Karpas-422 (cell line): ENCODE measurements at regions not wholly inside any gene's neighbourhood (a gene's known extent, or its start where the extent isn't known, plus 50 kb on each side); places are given as distances from the start of the nearest gene placed in this dataset.
"Not testable (repeated sequence)": the region's sequence is repeated elsewhere in the genome, so short reads cannot be mapped to it uniquely, and the experiment has no call there.

Source experiments
- DNase-seq: peaks from one replicate; pipeline ENCODE4 v3.0.0-alpha.2; 2015
- H2AFZ ChIP-seq: fragments of 200-600 bp; sonication (generic); 2 replicates; pipeline ENCODE4 v1.6.1; 2014; ENCODE audit warnings: antibody characterized with exemption, low read length, mixed read lengths
- H3K27ac ChIP-seq: fragments of 200-600 bp; sonication (generic); 2 replicates; pipeline ENCODE4 v1.5.1; 2014; ENCODE audit warnings: mild to moderate bottlenecking, low read length, moderate library complexity
- H3K27me3 ChIP-seq: fragments of 200-600 bp; sonication (generic); 2 replicates; pipeline ENCODE4 v1.6.1; 2014; ENCODE audit warnings: low read length, mixed read lengths
- H3K36me3 ChIP-seq: fragments of 200-600 bp; sonication (generic); 2 replicates; pipeline ENCODE4 v1.6.1; 2014; ENCODE audit warnings: low read length, mixed read lengths; ENCODE audit not compliant: insufficient read depth
- H3K4me1 ChIP-seq: fragments of 200-600 bp; sonication (generic); 2 replicates; pipeline ENCODE4 v1.6.1; 2014; ENCODE audit warnings: mild to moderate bottlenecking, low read length, mixed read lengths
- H3K4me2 ChIP-seq: fragments of 200-600 bp; sonication (generic); 2 replicates; pipeline ENCODE4 v1.6.1; 2014; ENCODE audit warnings: low read length, low read depth, mild to moderate bottlenecking; ENCODE audit not compliant: poor library complexity, severe bottlenecking
- H3K4me3 ChIP-seq: fragments of 200-600 bp; sonication (generic); 2 replicates; pipeline ENCODE4 v1.5.1; 2014; ENCODE audit warnings: mild to moderate bottlenecking, antibody characterized with exemption, low read length, mixed read lengths
- H3K79me2 ChIP-seq: fragments of 200-600 bp; sonication (generic); 2 replicates; pipeline ENCODE4 v1.6.1; 2014; ENCODE audit warnings: mild to moderate bottlenecking, low read length, mixed read lengths
- H3K9ac ChIP-seq: fragments of 200-600 bp; sonication (generic); 2 replicates; pipeline ENCODE4 v1.6.0; 2014; ENCODE audit warnings: low read length
- H3K9me2 ChIP-seq: fragments of 200-600 bp; sonication (generic), shearing (Covaris generic); replicated peaks from 2 replicates; pipeline ENCODE4 v1.6.0; 2014; ENCODE audit warnings: mild to moderate bottlenecking, low read length, moderate library complexity; ENCODE audit not compliant: insufficient read depth
- H3K9me3 ChIP-seq: fragments of 300-700, 200-600 bp; sonication (generic); 2 replicates; pipeline ENCODE4 v1.6.1; 2014; ENCODE audit warnings: low read length, mixed read lengths
- H4K20me1 ChIP-seq: fragments of 200-600 bp; sonication (generic); 2 replicates; pipeline ENCODE4 v1.6.1; 2014; ENCODE audit warnings: mild to moderate bottlenecking, antibody characterized with exemption, low read length, low read depth; ENCODE audit not compliant: insufficient read depth

GRCh38 chr3:161649900-161650484 lies 153.4 kb downstream of the OTOL1 start:
- H3K9me3 ChIP-seq, result no peaks in the 10 kb centered on the region
- no peak for DNase-seq
- H3K79me2 ChIP-seq, result no peaks in the 10 kb centered on the region
- H3K27ac ChIP-seq, result no peak overlapping the region
- no peak overlapping the region for H3K9ac ChIP-seq
- no peaks in the 10 kb centered on the region for H4K20me1 ChIP-seq
- no peaks in the 10 kb centered on the region for H3K27me3 ChIP-seq
- H3K4me3 ChIP-seq, result no peak overlapping the region
- no peaks in the 10 kb centered on the region for H3K4me1 ChIP-seq
- H3K4me2 ChIP-seq, result no peak overlapping the region
- H2AFZ ChIP-seq, result no peak overlapping the region
- H3K36me3 ChIP-seq, result no peaks in the 10 kb centered on the region
- no peaks in the 10 kb centered on the region for H3K9me2 ChIP-seq

GRCh38 chr3:161657786-161658185 lies 161.2 kb downstream of the OTOL1 start:
- H3K36me3 ChIP-seq, result no peaks in the 10 kb centered on the region
- no peaks in the 10 kb centered on the region for H3K4me1 ChIP-seq
- no peaks in the 10 kb centered on the region for H4K20me1 ChIP-seq
- H3K79me2 ChIP-seq, result no peaks in the 10 kb centered on the region
- no peak overlapping the region for H3K4me2 ChIP-seq
- H3K27me3 ChIP-seq, result no peaks in the 10 kb centered on the region
- DNase-seq, result no peak
- H2AFZ ChIP-seq, result no peak overlapping the region
- no peak overlapping the region for H3K4me3 ChIP-seq
- H3K9ac ChIP-seq, result no peak overlapping the region
- H3K9me3 ChIP-seq, result no peaks in the 10 kb centered on the region
- no peaks in the 10 kb centered on the region for H3K9me2 ChIP-seq
- no peak overlapping the region for H3K27ac ChIP-seq

- H3K79me2 ChIP-seq, result no peaks in the 10 kb centered on the region
- H2AFZ ChIP-seq, result no peak overlapping the region
- no peak overlapping the region for H3K9ac ChIP-seq
- H3K36me3 ChIP-seq, result no peaks in the 10 kb centered on the region
- peaks cover 13% of the 10 kb centered on the region for H3K9me3 ChIP-seq
- H3K4me2 ChIP-seq, result no peak overlapping the region
- H4K20me1 ChIP-seq, result no peaks in the 10 kb centered on the region
- H3K9me2 ChIP-seq, result no peaks in the 10 kb centered on the region
- DNase-seq, result no peak
- H3K4me3 ChIP-seq, result no peak overlapping the region
- H3K27ac ChIP-seq, result no peak overlapping the region
- no peaks in the 10 kb centered on the region for H3K27me3 ChIP-seq
- no peaks in the 10 kb centered on the region for H3K4me1 ChIP-seq
Measured at GRCh38 chr3:161671141-161671540, 174.5 kb downstream of the OTOL1 start.

GRCh38 chr3:161672478-161672877 lies 175.9 kb downstream of the OTOL1 start:
- H3K9ac ChIP-seq, result no peak overlapping the region
- no peak overlapping the region for H3K27ac ChIP-seq
- no peaks in the 10 kb centered on the region for H3K9me2 ChIP-seq
- H3K79me2 ChIP-seq, result no peaks in the 10 kb centered on the region
- H3K9me3 ChIP-seq, result peaks cover 13% of the 10 kb centered on the region
- H3K27me3 ChIP-seq, result no peaks in the 10 kb centered on the region
- H3K4me2 ChIP-seq, result no peak overlapping the region
- H2AFZ ChIP-seq, result no peak overlapping the region
- no peak for DNase-seq
- H3K4me1 ChIP-seq, result no peaks in the 10 kb centered on the region
- no peak overlapping the region for H3K4me3 ChIP-seq
- H4K20me1 ChIP-seq, result no peaks in the 10 kb centered on the region
- H3K36me3 ChIP-seq, result no peaks in the 10 kb centered on the region

GRCh38 chr3:161673866-161674265 lies 177.3 kb downstream of the OTOL1 start:
- H3K79me2 ChIP-seq, result no peaks in the 10 kb centered on the region
- DNase-seq, result no peak
- H3K27me3 ChIP-seq, result no peaks in the 10 kb centered on the region
- no peaks in the 10 kb centered on the region for H3K9me2 ChIP-seq
- no peak overlapping the region for H3K4me2 ChIP-seq
- peaks cover 12% of the 10 kb centered on the region for H3K9me3 ChIP-seq
- no peaks in the 10 kb centered on the region for H3K4me1 ChIP-seq
- no peak overlapping the region for H2AFZ ChIP-seq
- H3K9ac ChIP-seq, result no peak overlapping the region
- H3K36me3 ChIP-seq, result no peaks in the 10 kb centered on the region
- H3K27ac ChIP-seq, result no peak overlapping the region
- H3K4me3 ChIP-seq, result no peak overlapping the region
- H4K20me1 ChIP-seq, result no peaks in the 10 kb centered on the region

- Histone ChIP-seq H4K20me1 (no peaks in the 10 kb centered on the region), H3K4me1 (no peaks in the 10 kb centered on the region), H3K79me2 (no peaks in the 10 kb centered on the region), H3K9ac (no peak overlapping the region), H3K9me3 (peaks cover 10% of the 10 kb centered on the region), H3K9me2 (no peaks in the 10 kb centered on the region), H3K27me3 (no peaks in the 10 kb centered on the region), H3K27ac (no peak overlapping the region), H3K36me3 (no peaks in the 10 kb centered on the region), H2AFZ (no peak overlapping the region), H3K4me3 (no peak overlapping the region), H3K4me2 (no peak overlapping the region)
- DNase-seq, result no peak
Measured at GRCh38 chr3:161674402-161674801, 177.8 kb downstream of the OTOL1 start.

- H3K27ac ChIP-seq, H3K4me1 ChIP-seq, H3K4me3 ChIP-seq, H3K9me3 ChIP-seq, H3K36me3 ChIP-seq, H3K4me2 ChIP-seq, H4K20me1 ChIP-seq, H3K9ac ChIP-seq, H3K9me2 ChIP-seq, H3K79me2 ChIP-seq, H2AFZ ChIP-seq, H3K27me3 ChIP-seq, DNase-seq: not testable (repeated sequence)
Measured at GRCh38 chr3:161681831-161682230, 185.2 kb downstream of the OTOL1 start.

- Histone ChIP-seq H3K4me2 (no peak overlapping the region), H3K9ac (no peak overlapping the region), H3K27ac (no peak overlapping the region), H3K4me3 (no peak overlapping the region), H3K9me2 (peaks cover 5% of the 10 kb centered on the region; the same call in 1 of the 2 replicates), H3K9me3 (no peaks in the 10 kb centered on the region; the same call in none of the 2 replicates), H2AFZ (no peak overlapping the region), H4K20me1 (no peaks in the 10 kb centered on the region), H3K4me1 (no peaks in the 10 kb centered on the region), H3K27me3 (no peaks in the 10 kb centered on the region), H3K36me3 (no peaks in the 10 kb centered on the region), H3K79me2 (no peaks in the 10 kb centered on the region)
- DNase-seq, result no peak
Measured at GRCh38 chr3:161682715-161683114, 186.1 kb downstream of the OTOL1 start.
